DOHH2 (cell line): ENCODE measurements at regions not wholly inside any gene's neighbourhood (a gene's known extent, or its start where the extent isn't known, plus 50 kb on each side); places are given as distances from the start of the nearest gene placed in this dataset.

Experiments used
- H3F3A ChIP-seq: fragments of 200-600 bp; sonication (generic), shearing (Covaris generic); 2 replicates; pipeline ENCODE4 v1.6.0; 2016; ENCODE audit warnings: antibody characterized with exemption, mild to moderate bottlenecking; ENCODE audit not compliant: control insufficient read depth, insufficient read depth
- H3K27ac ChIP-seq: fragments of 200-600 bp; sonication (generic); 2 replicates; pipeline ENCODE4 v1.5.1; 2014; ENCODE audit warnings: low read depth, mild to moderate bottlenecking, low read length, moderate library complexity
- H3K27me3 ChIP-seq: fragments of 200-600 bp; sonication (generic); 2 replicates; pipeline ENCODE4 v1.6.1; 2014; ENCODE audit warnings: mild to moderate bottlenecking, low read length, mixed read lengths; ENCODE audit not compliant: control insufficient read depth
- H3K36me3 ChIP-seq: fragments of 200-600 bp; sonication (generic); 2 replicates; pipeline ENCODE4 v1.6.1; 2014; ENCODE audit warnings: mild to moderate bottlenecking, low read length, moderate library complexity, mixed read lengths; ENCODE audit not compliant: control insufficient read depth
- H3K4me1 ChIP-seq: fragments of 200-600 bp; sonication (generic); 2 replicates; pipeline ENCODE4 v1.6.1; 2014; ENCODE audit warnings: mild to moderate bottlenecking, low read length, mixed read lengths; ENCODE audit not compliant: control insufficient read depth
- H3K4me2 ChIP-seq: fragments of 200-600 bp; sonication (generic); 2 replicates; pipeline ENCODE4 v1.6.0; 2014; ENCODE audit warnings: mild to moderate bottlenecking, low read length, moderate library complexity
- H3K4me3 ChIP-seq: fragments of 200-600 bp; sonication (generic); 2 replicates; pipeline ENCODE4 v1.5.1; 2014; ENCODE audit warnings: mild to moderate bottlenecking, low read length, mixed read lengths
- H3K79me2 ChIP-seq: fragments of 200-600 bp; sonication (generic); 2 replicates; pipeline ENCODE4 v1.6.1; 2014; ENCODE audit warnings: mild to moderate bottlenecking, low read length, mixed read lengths; ENCODE audit not compliant: control insufficient read depth
- H3K9me2 ChIP-seq: fragments of 200-600 bp; sonication (generic); replicated peaks from 2 replicates; pipeline ENCODE4 v1.6.1; 2014; ENCODE audit warnings: mild to moderate bottlenecking, low read length, mixed read lengths; ENCODE audit not compliant: control insufficient read depth
- H3K9me3 ChIP-seq: fragments of 200-600 bp; sonication (generic); 2 replicates; pipeline ENCODE4 v1.6.1; 2014; ENCODE audit warnings: antibody characterized with exemption, low read length, mixed read lengths; ENCODE audit not compliant: control insufficient read depth, insufficient read depth
- H4K20me1 ChIP-seq: fragments of 200-600 bp; sonication (generic); 2 replicates; pipeline ENCODE4 v1.6.0; 2014; ENCODE audit warnings: low read depth, mild to moderate bottlenecking, antibody characterized with exemption, low read length, moderate library complexity; ENCODE audit not compliant: control insufficient read depth, insufficient read depth
- EZH2phosphoT487 ChIP-seq: fragments of 200-600 bp; sonication (generic); IDR thresholded peaks from 2 replicates; pipeline ENCODE4 v1.6.1; 2017; ENCODE audit warnings: borderline replicate concordance, mild to moderate bottlenecking, antibody characterized with exemption, low read length, moderate library complexity, mixed read lengths
- TF ChIP-seq, protein P1 (sequence below): fragments of 200-600 bp; sonication (generic); IDR thresholded peaks from one replicate; pipeline ENCODE4 v1.5.1; 2014; ENCODE audit warnings: antibody characterized with exemption, mild to moderate bottlenecking, low read depth, low read length; ENCODE audit not compliant: poor library complexity, severe bottlenecking

DNA sequence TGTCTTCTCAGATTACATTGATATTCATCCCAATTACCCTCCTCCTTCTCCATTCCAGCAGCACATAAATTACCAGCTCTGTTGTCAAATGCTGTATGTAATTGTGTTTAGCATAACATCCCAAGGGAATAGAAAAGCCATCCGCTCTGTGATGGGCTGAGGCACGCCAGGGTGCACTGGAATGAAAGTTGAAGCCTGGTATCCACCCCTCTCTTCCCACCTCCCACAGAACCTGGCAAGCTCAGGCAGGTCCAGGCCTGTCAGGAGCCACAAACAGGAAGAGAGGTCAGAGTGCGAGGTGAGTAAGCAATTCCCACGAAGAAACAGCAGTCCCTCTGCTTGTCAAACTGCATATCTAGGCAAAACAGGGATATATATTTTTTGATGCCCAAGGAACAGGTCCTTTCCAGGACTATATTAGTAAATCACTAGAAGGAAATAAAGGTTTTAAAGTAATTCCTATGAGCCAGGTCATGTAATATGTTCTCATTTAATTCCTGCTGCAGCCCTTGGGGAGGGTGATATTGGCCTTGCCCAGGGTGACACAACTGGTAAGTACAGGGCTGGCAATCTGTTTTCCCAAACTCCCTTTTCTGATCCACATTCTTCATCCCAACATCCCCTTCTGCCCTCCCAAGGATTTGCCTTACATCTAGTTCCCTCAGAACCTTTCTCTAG, 155.6 kb upstream of the GHITM start:
- no peak for TF ChIP-seq EZH2phosphoT487
- TF ChIP-seq, protein P1, sequence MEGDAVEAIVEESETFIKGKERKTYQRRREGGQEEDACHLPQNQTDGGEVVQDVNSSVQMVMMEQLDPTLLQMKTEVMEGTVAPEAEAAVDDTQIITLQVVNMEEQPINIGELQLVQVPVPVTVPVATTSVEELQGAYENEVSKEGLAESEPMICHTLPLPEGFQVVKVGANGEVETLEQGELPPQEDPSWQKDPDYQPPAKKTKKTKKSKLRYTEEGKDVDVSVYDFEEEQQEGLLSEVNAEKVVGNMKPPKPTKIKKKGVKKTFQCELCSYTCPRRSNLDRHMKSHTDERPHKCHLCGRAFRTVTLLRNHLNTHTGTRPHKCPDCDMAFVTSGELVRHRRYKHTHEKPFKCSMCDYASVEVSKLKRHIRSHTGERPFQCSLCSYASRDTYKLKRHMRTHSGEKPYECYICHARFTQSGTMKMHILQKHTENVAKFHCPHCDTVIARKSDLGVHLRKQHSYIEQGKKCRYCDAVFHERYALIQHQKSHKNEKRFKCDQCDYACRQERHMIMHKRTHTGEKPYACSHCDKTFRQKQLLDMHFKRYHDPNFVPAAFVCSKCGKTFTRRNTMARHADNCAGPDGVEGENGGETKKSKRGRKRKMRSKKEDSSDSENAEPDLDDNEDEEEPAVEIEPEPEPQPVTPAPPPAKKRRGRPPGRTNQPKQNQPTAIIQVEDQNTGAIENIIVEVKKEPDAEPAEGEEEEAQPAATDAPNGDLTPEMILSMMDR = no peak

DNA sequence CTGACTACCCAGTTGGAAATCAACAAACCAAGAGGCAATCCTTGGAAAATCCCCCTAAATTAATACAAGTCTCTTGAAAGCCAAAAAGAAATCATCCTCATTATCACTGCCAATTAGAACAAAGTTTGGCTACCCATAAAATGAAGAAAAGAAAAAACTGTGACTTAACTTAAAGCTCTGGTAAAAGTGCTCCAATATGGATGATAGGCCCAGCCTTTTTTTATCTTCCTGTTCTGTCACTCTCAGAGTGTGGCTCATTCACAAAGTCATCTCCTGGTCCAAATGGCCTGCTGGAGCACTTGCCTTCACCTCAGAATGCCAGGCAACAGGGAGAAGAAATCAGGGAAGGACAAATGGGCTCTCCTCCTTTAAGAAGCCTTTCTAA, 155.1 kb upstream of the GHITM start:
- Histone ChIP-seq H3K27me3 (no peaks in the 10 kb centered on the region), H3K9me2 (no peaks in the 10 kb centered on the region), H3K4me1 (no peaks in the 10 kb centered on the region), H3K9me3 (no peaks in the 10 kb centered on the region), H3K36me3 (no peaks in the 10 kb centered on the region), H3K79me2 (no peaks in the 10 kb centered on the region), H3K4me2 (no peak overlapping the region), H3F3A (no peaks in the 10 kb centered on the region), H3K4me3 (no peak overlapping the region), H3K27ac (no peak overlapping the region), H4K20me1 (no peaks in the 10 kb centered on the region)
- TF ChIP-seq, protein P1 = no peak
- no peak for TF ChIP-seq EZH2phosphoT487

More for the DNA sequence above, 155.6 kb upstream of the GHITM start:
- Histone ChIP-seq H3K27me3 (no peaks in the 10 kb centered on the region), H4K20me1 (no peaks in the 10 kb centered on the region), H3K4me1 (no peaks in the 10 kb centered on the region), H3K36me3 (no peaks in the 10 kb centered on the region), H3K4me2 (no peak overlapping the region), H3K27ac (no peak overlapping the region), H3K9me2 (no peaks in the 10 kb centered on the region), H3K79me2 (no peaks in the 10 kb centered on the region), H3K9me3 (no peaks in the 10 kb centered on the region), H3F3A (no peaks in the 10 kb centered on the region), H3K4me3 (no peak overlapping the region)

DNA sequence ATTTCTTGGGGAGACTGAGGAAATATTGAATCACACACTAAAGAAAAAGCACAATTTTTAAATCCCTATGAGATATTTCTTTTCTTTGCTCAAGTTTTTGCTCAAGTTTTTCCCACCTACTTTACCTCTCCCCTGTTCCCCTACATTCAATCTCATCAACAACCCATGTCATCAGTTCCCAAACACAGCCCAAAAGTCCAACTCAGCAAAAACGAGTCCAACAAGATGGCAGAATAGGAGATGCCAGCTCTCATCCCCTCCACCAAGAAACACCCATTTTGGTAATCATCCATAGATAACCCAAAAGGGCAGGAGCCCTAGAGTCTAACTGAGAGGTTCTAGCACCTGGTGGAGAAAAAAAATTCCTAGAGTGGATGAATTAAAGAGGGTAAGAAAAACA, 152.5 kb upstream of the GHITM start:
- Histone ChIP-seq H3K9me2 (no peaks in the 10 kb centered on the region), H3K27me3 (no peaks in the 10 kb centered on the region), H4K20me1 (no peaks in the 10 kb centered on the region), H3K4me1 (no peaks in the 10 kb centered on the region), H3K9me3 (no peaks in the 10 kb centered on the region), H3F3A (no peaks in the 10 kb centered on the region), H3K79me2 (no peaks in the 10 kb centered on the region), H3K27ac (no peak overlapping the region), H3K4me3 (no peak overlapping the region), H3K4me2 (no peak overlapping the region), H3K36me3 (no peaks in the 10 kb centered on the region)
- TF ChIP-seq, protein P1 = no peak
- TF ChIP-seq EZH2phosphoT487 = no peak
